Kidney tubule cell (primary cell): ENCODE measurements at regions not wholly inside any gene's neighbourhood (a gene's known extent, or its start where the extent isn't known, plus 50 kb on each side); places are given as distances from the start of the nearest gene placed in this dataset.
"Not testable (repeated sequence)": the region's sequence is repeated elsewhere in the genome, so short reads cannot be mapped to it uniquely, and the experiment has no call there.

Experiments used
- DNase-seq: peaks from one replicate; pipeline ENCODE4 v3.0.0-alpha.2; 2018; ENCODE audit warnings: low spot score

GRCh38 chr9:108277216-108277615, 578.6 kb downstream of the ACTL7B start:
- no peak for DNase-seq

- no peak for DNase-seq
Observed at GRCh38 chr9:108275906-108276305, 579.9 kb downstream of the ACTL7B start.

GRCh38 chr9:108274971-108275370, 580.8 kb downstream of the ACTL7B start:
- no peak for DNase-seq

GRCh38 chr9:108273988-108274387, 581.8 kb downstream of the ACTL7B start:
- DNase-seq, result no peak

- peak; percentile 76 for DNase-seq
Observed at GRCh38 chr9:108272349-108272899, 583.4 kb downstream of the ACTL7B start.

- DNase-seq, result peak; percentile 87
Observed at GRCh38 chr9:108271646-108272348, 584.0 kb downstream of the ACTL7B start.

GRCh38 chr9:108271236-108271635, 584.5 kb downstream of the ACTL7B start:
- DNase-seq, result peak; percentile 13

GRCh38 chr9:108270561-108270960, 585.2 kb downstream of the ACTL7B start:
- no peak for DNase-seq

- DNase-seq, result peak; percentile 42
Observed at GRCh38 chr9:108270051-108270450, 585.7 kb downstream of the ACTL7B start.

- DNase-seq, result no peak
Observed at GRCh38 chr9:108269371-108269770, 586.4 kb downstream of the ACTL7B start.

GRCh38 chr9:108265065-108265464, 590.7 kb downstream of the ACTL7B start:
- DNase-seq, result no peak

- no peak for DNase-seq
Observed at GRCh38 chr9:108264093-108264492, 591.7 kb downstream of the ACTL7B start.

GRCh38 chr9:108262836-108263235, 593.0 kb downstream of the ACTL7B start:
- DNase-seq, result no peak

GRCh38 chr9:108259917-108260675, 595.7 kb downstream of the ACTL7B start:
- no peak for DNase-seq

GRCh38 chr9:108258640-108259039, 597.1 kb downstream of the ACTL7B start:
- DNase-seq, result no peak

- DNase-seq, result no peak
Observed at GRCh38 chr9:108257382-108257781, 598.4 kb downstream of the ACTL7B start.

- no peak for DNase-seq
Observed at GRCh38 chr9:108254236-108254635, 601.5 kb downstream of the ACTL7B start.

GRCh38 chr9:108247391-108247790, 608.4 kb downstream of the ACTL7B start:
- DNase-seq, result not testable (repeated sequence)

- no peak for DNase-seq
Observed at GRCh38 chr9:108245901-108246300, 609.9 kb downstream of the ACTL7B start.

- no peak for DNase-seq
Observed at GRCh38 chr9:108245331-108245730, 610.5 kb downstream of the ACTL7B start.

GRCh38 chr9:108244686-108245085, 611.1 kb downstream of the ACTL7B start:
- DNase-seq, result no peak

- no peak for DNase-seq
Observed at GRCh38 chr9:108241384-108242073, 614.3 kb downstream of the ACTL7B start.
